Body of pancreas (tissue), 4 donors: ENCODE measurements at regions not wholly inside any gene's neighbourhood (a gene's known extent, or its start where the extent isn't known, plus 50 kb on each side); places are given as distances from the start of the nearest gene placed in this dataset.
A peak's percentile ranks its signal among the peaks of the same experiment; 100 is the strongest.
"Not testable (repeated sequence)": the region's sequence is repeated elsewhere in the genome, so short reads cannot be mapped to it uniquely, and the experiment has no call there.

Source experiments
- ATAC-seq: fragments of 150-250 bp; one replicate; pipeline ENCODE4 v1.9.1; 2016
- DNase-seq, 4 donors: peaks; one replicate each; pipeline ENCODE4 v3.0.0-alpha.2; 2019
- H3K27ac ChIP-seq, 4 donors: fragments of 200-600 bp; sonication (generic); 1 replicate in 3 of 4; 2 replicates in 1 of 4; pipeline versions ENCODE4 v1.5.1 to v1.6.1; 2016 to 2019; ENCODE audit warnings: mild to moderate bottlenecking in 1 of 4, mixed read lengths in 1 of 4, moderate library complexity in 1 of 4
- H3K27me3 ChIP-seq, 2 donors: fragments of 200-600 bp; sonication (generic); one replicate each; pipeline ENCODE4 v1.6.0; 2016; ENCODE audit warnings: mild to moderate bottlenecking in 1 of 2
- H3K36me3 ChIP-seq, 2 donors: fragments of 200-600 bp; sonication (generic); replicated peaks in 1 of 2; 2 replicates each; pipeline ENCODE4 v1.5.1; 2016; ENCODE audit warnings: low read depth in 2 of 2; ENCODE audit not compliant: insufficient read depth in 1 of 2
- H3K4me1 ChIP-seq: fragments of 200-600 bp; sonication (generic); one replicate; pipeline ENCODE4 v1.6.0; 2016
- H3K4me3 ChIP-seq, 2 donors: fragments of 200-600 bp; sonication (generic); 1 replicate in 1 of 2; 2 replicates in 1 of 2; pipeline ENCODE4 v1.5.1; 2016 to 2019
- H3K9me3 ChIP-seq, 3 donors: fragments of 200-600 bp; sonication (generic); 1 replicate in 2 of 3; 2 replicates in 1 of 3; pipeline ENCODE4 v1.5.1; 2016
- CTCF ChIP-seq, 7 experiments: fragments of 450-650 bp in 4 of 7; fragments of 200-600 bp in 3 of 7; sonication (generic) in 3 of 7; IDR thresholded peaks; one replicate each; pipeline ENCODE4 v1.5.1; 2016 to 2019; ENCODE audit warnings: antibody characterized with exemption in 7 of 7
- POLR2A ChIP-seq, 3 donors: fragments of 450-650 bp; IDR thresholded peaks; one replicate each; pipeline ENCODE4 v1.6.1; 2016; ENCODE audit warnings: antibody characterized with exemption in 3 of 3, mild to moderate bottlenecking in 2 of 3
- WGBS, 2 donors: methylation state at CpG; one replicate each; pipeline ENCODE4 v1.1.5; 2017; 5-methylcytosine and 5-hydroxymethylcytosine counted together
- intact Hi-C: fragments of 100-400 bp; cut with DNase I; formaldehyde crosslinking; loops from one replicate; pipeline ENCODE4 v1.15.1; 2023

DNA sequence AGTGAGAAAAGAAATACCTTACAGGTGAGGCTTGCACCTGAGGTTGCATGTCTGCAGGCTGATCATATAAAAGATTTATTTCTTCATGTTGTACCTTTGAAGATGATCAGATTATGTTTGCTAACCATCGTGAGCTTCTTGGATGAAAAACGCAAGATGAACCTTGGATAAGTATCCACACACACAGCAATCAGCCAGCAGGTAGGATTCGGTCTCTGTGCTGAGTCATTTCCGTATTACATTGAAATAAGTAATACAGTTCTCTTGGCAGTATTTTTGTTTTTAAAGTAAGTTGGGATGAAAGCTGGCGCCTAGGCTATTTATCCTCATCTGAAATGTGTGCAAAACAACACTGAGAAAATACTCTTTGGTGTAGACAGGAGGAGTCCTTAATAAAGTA, 109.0 kb upstream of the PRKCQ start:
- Histone ChIP-seq H3K4me1 (no peaks in the 10 kb centered on the region), H3K27me3 (no peaks in the 10 kb centered on the region), H3K36me3 (no peaks in the 10 kb centered on the region), H3K4me3 (no peak overlapping the region), H3K27ac (no peak overlapping the region), H3K9me3 (no peaks in the 10 kb centered on the region)
- no peak for TF ChIP-seq CTCF (IDR thresholded peaks at IDR 0.05)
- no peak for TF ChIP-seq POLR2A (IDR thresholded peaks at IDR 0.05)
- no peak for ATAC-seq
- intact Hi-C loops = no loop called here
- WGBS, 2 donors = 59 to 64% methylated on average over 5 of the region's 5 CpGs
- no peak for DNase-seq

- Histone ChIP-seq H3K27ac (no peak overlapping the region), H3K4me1 (no peaks in the 10 kb centered on the region), H3K4me3 (no peak overlapping the region), H3K36me3 (no peaks in the 10 kb centered on the region), H3K27me3 (no peaks in the 10 kb centered on the region), H3K9me3 (no peaks in the 10 kb centered on the region)
- ATAC-seq (no peak), DNase-seq (no peak)
- 35 to 51% methylated on average over 6 of the region's 6 CpGs for WGBS, 2 donors
- TF ChIP-seq POLR2A (IDR thresholded peaks at IDR 0.05) (no peak), CTCF (IDR thresholded peaks at IDR 0.05) (no peak)
- intact Hi-C loops = no loop called here
Observed at GRCh38 chr10:6680735-6681134, 100.7 kb upstream of the PRKCQ start.

DNA sequence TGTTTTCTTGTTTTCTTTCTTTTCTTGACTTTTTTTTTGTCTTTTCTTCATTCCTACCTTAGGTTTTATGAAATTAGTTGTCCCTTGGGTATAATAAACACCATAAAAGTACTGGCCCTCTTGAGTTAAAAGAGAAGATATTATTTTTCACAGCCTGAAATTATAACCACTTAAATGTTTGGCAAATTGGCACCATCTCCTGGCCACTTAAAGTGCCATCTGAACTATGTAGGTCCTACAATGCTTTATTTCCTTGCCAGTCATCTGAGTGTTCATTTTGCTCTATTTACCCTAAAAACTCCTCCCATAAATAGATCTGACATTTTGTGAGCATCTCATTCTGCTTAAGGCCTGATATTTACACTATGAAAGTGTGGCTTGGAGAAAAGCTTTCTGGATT, 98.9 kb upstream of the PRKCQ start:
- DNase-seq (no peak), ATAC-seq (no peak)
- no peak overlapping the region for H3K4me3 ChIP-seq
- no peaks in the 10 kb centered on the region for H3K36me3 ChIP-seq
- intact Hi-C loops = no loop called here
- no peaks in the 10 kb centered on the region for H3K9me3 ChIP-seq
- H3K27ac ChIP-seq = no peak overlapping the region
- H3K27me3 ChIP-seq = no peaks in the 10 kb centered on the region
- H3K4me1 ChIP-seq = no peaks in the 10 kb centered on the region
- TF ChIP-seq CTCF (IDR thresholded peaks at IDR 0.05) (no peak), POLR2A (IDR thresholded peaks at IDR 0.05) (no peak)

GRCh38 chr10:6678211-6678803, 98.2 kb upstream of the PRKCQ start:
- H3K4me3 ChIP-seq = no peak overlapping the region
- H3K36me3 ChIP-seq = no peaks in the 10 kb centered on the region
- ATAC-seq (peak; percentile 33), DNase-seq (peak; percentile 51 to 66 (median 56))
- H3K27ac ChIP-seq = no peak overlapping the region
- no peaks in the 10 kb centered on the region for H3K27me3 ChIP-seq
- TF ChIP-seq POLR2A (IDR thresholded peaks at IDR 0.05) (no peak), CTCF (IDR thresholded peaks at IDR 0.05) (peak; percentile 34 to 73 (median 67))
- intact Hi-C loops = no loop called here
- no peaks in the 10 kb centered on the region for H3K9me3 ChIP-seq
- no peaks in the 10 kb centered on the region for H3K4me1 ChIP-seq
- 12 to 16% methylated on average over 9 of the region's 9 CpGs for WGBS, 2 donors

DNA sequence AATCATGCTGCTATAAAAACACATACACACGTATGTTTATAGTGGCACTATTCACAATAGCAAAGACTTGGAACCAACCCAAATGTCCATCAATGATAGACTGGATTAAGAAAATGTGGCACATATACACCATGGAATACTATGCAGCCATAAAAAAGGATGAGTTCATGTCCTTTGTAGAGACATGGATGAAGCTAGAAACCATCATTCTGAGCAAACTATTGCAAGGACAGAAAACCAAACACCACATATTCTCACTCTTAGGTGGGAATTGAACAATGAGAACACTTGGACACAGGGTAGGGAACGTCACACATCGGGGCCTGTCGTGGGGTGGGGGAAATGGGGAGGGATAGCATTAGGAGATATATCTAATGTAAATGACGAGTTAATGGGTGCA, 97.1 kb upstream of the PRKCQ start:
- intact Hi-C loops, H3K27me3 ChIP-seq, H3K27ac ChIP-seq, DNase-seq, H3K4me3 ChIP-seq, H3K36me3 ChIP-seq, ATAC-seq, H3K9me3 ChIP-seq, H3K4me1 ChIP-seq: not testable (repeated sequence)
- 77 to 82% methylated on average over 5 of the region's 5 CpGs for WGBS, 2 donors
